GM19452 (cell line): ENCODE measurements at regions not wholly inside any gene's neighbourhood (a gene's known extent, or its start where the extent isn't known, plus 50 kb on each side); places are given as distances from the start of the nearest gene placed in this dataset.

Source experiments
- ATAC-seq: cut with Tn5 transposase; IDR thresholded peaks from one replicate; pipeline ENCODE4 v1.9.1; 2021; ENCODE audit not compliant: unreplicated experiment

- no peak for ATAC-seq
Observed at GRCh38 chr6:50591135-50591534, 122.2 kb upstream of the TFAP2D start.

GRCh38 chr6:50600280-50600679, 113.0 kb upstream of the TFAP2D start:
- no peak for ATAC-seq

GRCh38 chr6:50602292-50602691, 111.0 kb upstream of the TFAP2D start:
- no peak for ATAC-seq

- no peak for ATAC-seq
Observed at GRCh38 chr6:50608421-50608820, 104.9 kb upstream of the TFAP2D start.

- no peak for ATAC-seq
Observed at GRCh38 chr6:50610562-50610961, 102.8 kb upstream of the TFAP2D start.

- no peak for ATAC-seq
Observed at GRCh38 chr6:50635429-50635828, 77.9 kb upstream of the TFAP2D start.

GRCh38 chr6:50637267-50637666, 76.1 kb upstream of the TFAP2D start:
- ATAC-seq = no peak

GRCh38 chr6:50649086-50649485, 64.2 kb upstream of the TFAP2D start:
- ATAC-seq = no peak

GRCh38 chr6:50653253-50653652, 60.1 kb upstream of the TFAP2D start:
- ATAC-seq = no peak

- ATAC-seq = no peak
Observed at GRCh38 chr6:50654155-50654554, 59.2 kb upstream of the TFAP2D start.

GRCh38 chr6:50655848-50656453, 57.4 kb upstream of the TFAP2D start:
- peak; percentile 61 for ATAC-seq

- ATAC-seq = no peak
Observed at GRCh38 chr6:50657513-50657912, 55.8 kb upstream of the TFAP2D start.

GRCh38 chr6:50658561-50658960, 54.8 kb upstream of the TFAP2D start:
- no peak for ATAC-seq

GRCh38 chr6:50661636-50662035, 51.7 kb upstream of the TFAP2D start:
- ATAC-seq = no peak
